Liver (tissue), 8 donors: ENCODE measurements at regions not wholly inside any gene's neighbourhood (a gene's known extent, or its start where the extent isn't known, plus 50 kb on each side); places are given as distances from the start of the nearest gene placed in this dataset.

ENCODE experiments used
- DNase-seq: peaks from one replicate; pipeline ENCODE4 v3.0.0-alpha.2; 2017; ENCODE audit warnings: low spot score
- H3K27ac ChIP-seq, 2 donors: one replicate each; pipeline ENCODE4 v1.7.0; 2013; ENCODE audit warnings: inconsistent platforms in 2 of 2, low read length in 2 of 2, control low read depth in 1 of 2, low read depth in 1 of 2, mild to moderate bottlenecking in 1 of 2
- H3K27me3 ChIP-seq, 4 donors: one replicate each; pipeline versions ENCODE4 v1.6.1 to v1.7.0; 2013; ENCODE audit warnings: low read length in 3 of 4, inconsistent platforms in 1 of 4, mild to moderate bottlenecking in 1 of 4, moderate library complexity in 1 of 4; ENCODE audit not compliant: control insufficient read depth in 4 of 4, insufficient read depth in 4 of 4
- H3K36me3 ChIP-seq, 4 donors: one replicate each; pipeline versions ENCODE4 v1.6.1 to v1.7.0; 2013; ENCODE audit warnings: low read length in 3 of 4, mild to moderate bottlenecking in 3 of 4, low read depth in 1 of 4, moderate library complexity in 1 of 4; ENCODE audit not compliant: control insufficient read depth in 4 of 4, insufficient read depth in 3 of 4
- H3K4me1 ChIP-seq, 4 donors: one replicate each; pipeline versions ENCODE4 v1.6.1 to v1.7.0; 2013; ENCODE audit warnings: low read length in 3 of 4, mild to moderate bottlenecking in 3 of 4, moderate library complexity in 1 of 4; ENCODE audit not compliant: control insufficient read depth in 4 of 4, insufficient read depth in 4 of 4
- H3K4me3 ChIP-seq, 3 donors: one replicate each; pipeline versions ENCODE4 v1.6.1 to v1.7.0; 2013; ENCODE audit warnings: low read length in 3 of 3, control low read depth in 1 of 3, low read depth in 1 of 3, mild to moderate bottlenecking in 1 of 3
- H3K9ac ChIP-seq, 2 donors: one replicate each; pipeline ENCODE4 v1.7.0; 2013; ENCODE audit warnings: low read length in 2 of 2, mild to moderate bottlenecking in 2 of 2, moderate library complexity in 2 of 2, control low read depth in 1 of 2, low read depth in 1 of 2
- H3K9me3 ChIP-seq, 4 donors: one replicate each; pipeline versions ENCODE4 v1.6.1 to v1.7.0; 2013; ENCODE audit warnings: low read length in 3 of 4; ENCODE audit not compliant: control insufficient read depth in 4 of 4
- ATF3 ChIP-seq: IDR thresholded peaks from 2 replicates; pipeline ENCODE4 v1.6.1; 2016; ENCODE audit warnings: antibody characterized with exemption
- CTCF ChIP-seq: fragments of 150-350 bp; IDR thresholded peaks from 2 replicates; pipeline ENCODE4 v1.5.1; 2017; ENCODE audit warnings: improper control_type of control experiment, low read depth, low read length; ENCODE audit not compliant: missing input control
- EGR1 ChIP-seq, 2 donors: IDR thresholded peaks; 2 replicates each; pipeline ENCODE4 v1.6.1; 2016 to 2018; ENCODE audit warnings: antibody characterized with exemption in 2 of 2, low read depth in 2 of 2
- FOXA1 ChIP-seq: IDR thresholded peaks from 2 replicates; pipeline ENCODE4 v1.6.1; 2016; ENCODE audit warnings: antibody characterized with exemption
- FOXA2 ChIP-seq: IDR thresholded peaks from 2 replicates; pipeline ENCODE4 v1.6.1; 2016; ENCODE audit warnings: antibody characterized with exemption
- GABPA ChIP-seq, 2 donors: IDR thresholded peaks in 1 of 2; conservative IDR thresholded peaks in 1 of 2; 2 replicates each; pipeline ENCODE4 v1.6.1; 2016; ENCODE audit warnings: antibody characterized with exemption in 2 of 2, mild to moderate bottlenecking in 1 of 2, moderate library complexity in 1 of 2
- HNF4A ChIP-seq, 2 donors: conservative IDR thresholded peaks; 2 replicates each; pipeline ENCODE4 v1.6.1; 2016; ENCODE audit warnings: antibody characterized with exemption in 2 of 2, mild to moderate bottlenecking in 2 of 2
- HNF4G ChIP-seq: IDR thresholded peaks from 2 replicates; pipeline ENCODE4 v1.6.1; 2016; ENCODE audit warnings: antibody characterized with exemption
- JUND ChIP-seq, 2 donors: IDR thresholded peaks; 2 replicates each; pipeline ENCODE4 v1.6.1; 2016; ENCODE audit warnings: antibody characterized with exemption in 2 of 2
- MAX ChIP-seq: IDR thresholded peaks from 2 replicates; pipeline ENCODE4 v1.6.1; 2016; ENCODE audit warnings: antibody characterized with exemption
- RAD21 ChIP-seq, 2 donors: IDR thresholded peaks; 2 replicates each; pipeline ENCODE4 v1.6.1; 2016; ENCODE audit warnings: antibody characterized with exemption in 2 of 2, mild to moderate bottlenecking in 2 of 2
- REST ChIP-seq: IDR thresholded peaks from 2 replicates; pipeline ENCODE4 v1.6.1; 2016; ENCODE audit warnings: antibody characterized with exemption, mild to moderate bottlenecking
- SP1 ChIP-seq: IDR thresholded peaks from 2 replicates; pipeline ENCODE4 v1.6.1; 2018; ENCODE audit warnings: antibody characterized with exemption, mild to moderate bottlenecking
- TAF1 ChIP-seq: conservative IDR thresholded peaks from 2 replicates; pipeline ENCODE4 v1.6.1; 2016; ENCODE audit warnings: antibody characterized with exemption, mild to moderate bottlenecking
- YY1 ChIP-seq: IDR thresholded peaks from 2 replicates; pipeline ENCODE4 v1.6.1; 2016; ENCODE audit warnings: antibody characterized with exemption, mild to moderate bottlenecking
- ZBTB33 ChIP-seq: IDR thresholded peaks from 2 replicates; pipeline ENCODE4 v1.6.1; 2016; ENCODE audit warnings: antibody characterized with exemption
- WGBS: extraction: QIAGEN DNeasy Blood & Tissue Kit; methylation state at CpG from one replicate; pipeline ENCODE4 v1.1.7; 2013; 5-methylcytosine and 5-hydroxymethylcytosine counted together
- donor health status: healthy.
- donor health status: healthy.
- donor health status: healthy.
- donor health status: healthy.
- donor health status: healthy.

GRCh38 chr3:22091329-22091728 lies 340.3 kb upstream of the ZNF385D start:
- H3K4me1 ChIP-seq: peaks cover 3 to 11% (median 5%) of the 10 kb centered on the region in 4 donors
- H3K36me3 ChIP-seq: no peaks in the 10 kb centered on the region
- no peak for TF ChIP-seq GABPA (IDR thresholded peaks at IDR 0.05 in 1 of 2, conservative IDR thresholded peaks at IDR 0.05 in 1 of 2)
- no peak for TF ChIP-seq FOXA1
- no peak for TF ChIP-seq MAX
- no peak for DNase-seq
- no peak overlapping the region for H3K9ac ChIP-seq
- no peak overlapping the region for H3K4me3 ChIP-seq
- H3K27me3 ChIP-seq: no peaks in the 10 kb centered on the region
- WGBS: 75% methylated on average over 2 of the region's 2 CpGs
- H3K9me3 ChIP-seq: no peaks in the 10 kb centered on the region
- H3K27ac ChIP-seq: no peak overlapping the region

GRCh38 chr3:22098021-22098420 lies 347.0 kb upstream of the ZNF385D start:
- H3K4me3 ChIP-seq: no peak overlapping the region
- TF ChIP-seq CTCF (no peak), FOXA2 (no peak), HNF4G (no peak), TAF1 (no peak), REST (no peak), JUND (IDR thresholded peaks at IDR 0.05) (no peak), YY1 (no peak), HNF4A (conservative IDR thresholded peaks at IDR 0.05) (no peak), GABPA (IDR thresholded peaks at IDR 0.05 in 1 of 2, conservative IDR thresholded peaks at IDR 0.05 in 1 of 2) (no peak), RAD21 (IDR thresholded peaks at IDR 0.05) (no peak), MAX (no peak), EGR1 (IDR thresholded peaks at IDR 0.05; ENCODE audit: low read depth in 2 of 2) (no peak), FOXA1 (no peak), SP1 (no peak), ZBTB33 (no peak), ATF3 (no peak)
- no peaks in the 10 kb centered on the region for H3K9me3 ChIP-seq
- H3K27ac ChIP-seq: no peak overlapping the region
- H3K36me3 ChIP-seq: no peaks in the 10 kb centered on the region
- no peak for DNase-seq
- no peak overlapping the region for H3K9ac ChIP-seq
- 55% methylated on average over 2 of the region's 2 CpGs for whole genome bisulfite sequencing
- H3K4me1 ChIP-seq: no peaks in the 10 kb centered on the region
- no peaks in the 10 kb centered on the region for H3K27me3 ChIP-seq
